Left lung (tissue), 4 donors: ENCODE measurements at regions not wholly inside any gene's neighbourhood (a gene's known extent, or its start where the extent isn't known, plus 50 kb on each side); places are given as distances from the start of the nearest gene placed in this dataset.

ENCODE experiments used
- ATAC-seq: fragments of 200-7000 bp; cut with Tn5 transposase; one replicate; pipeline ENCODE4 v1.9.1; 2020; ENCODE audit warnings: moderate library complexity
- DNase-seq, 4 donors: peaks; one replicate each; pipeline ENCODE4 v3.0.0-alpha.2; 2013 to 2020
- H3K27ac ChIP-seq, 2 donors: fragments of 200-600 bp; sonication (generic) in 1 of 2; one replicate each; pipeline versions ENCODE4 v1.5.0 to v1.8.0; 2020 to 2021
- H3K27me3 ChIP-seq, 2 donors: fragments of 200-600 bp; sonication (generic) in 1 of 2; one replicate each; pipeline versions ENCODE4 v1.5.0 to v1.8.0; 2020 to 2021
- H3K36me3 ChIP-seq, 2 donors: fragments of 200-600 bp; sonication (generic) in 1 of 2; one replicate each; pipeline versions ENCODE4 v1.5.0 to v1.8.0; 2020 to 2021
- H3K4me1 ChIP-seq, 2 donors: fragments of 200-600 bp; one replicate each; pipeline ENCODE4 v1.8.0; 2021
- H3K4me3 ChIP-seq, 2 donors: fragments of 200-600 bp; sonication (generic) in 1 of 2; one replicate each; pipeline versions ENCODE4 v1.5.0 to v1.8.0; 2020 to 2021; ENCODE audit warnings: mild to moderate bottlenecking in 1 of 2
- H3K9me3 ChIP-seq, 2 donors: fragments of 200-600 bp; sonication (generic) in 1 of 2; one replicate each; pipeline versions ENCODE4 v1.5.0 to v1.8.0; 2020 to 2021
- intact Hi-C, 2 donors: fragments of 100-400 bp; cut with DNase I; formaldehyde crosslinking; loops; one replicate each; pipeline versions ENCODE4 v1.11.2 to v1.14.2; 2022
- TF ChIP-seq, protein P1 (sequence below), 2 donors: fragments of 200-600 bp; sonication (generic) in 1 of 2; IDR thresholded peaks; one replicate each; pipeline versions ENCODE4 v1.5.0 to v1.8.0; 2021; ENCODE audit warnings: antibody characterized with exemption in 2 of 2
- donor health status: DM: no; HTN: yes; CAD: no.
- donor health status: DM: no; HTN: no; CAD: no.

DNA sequence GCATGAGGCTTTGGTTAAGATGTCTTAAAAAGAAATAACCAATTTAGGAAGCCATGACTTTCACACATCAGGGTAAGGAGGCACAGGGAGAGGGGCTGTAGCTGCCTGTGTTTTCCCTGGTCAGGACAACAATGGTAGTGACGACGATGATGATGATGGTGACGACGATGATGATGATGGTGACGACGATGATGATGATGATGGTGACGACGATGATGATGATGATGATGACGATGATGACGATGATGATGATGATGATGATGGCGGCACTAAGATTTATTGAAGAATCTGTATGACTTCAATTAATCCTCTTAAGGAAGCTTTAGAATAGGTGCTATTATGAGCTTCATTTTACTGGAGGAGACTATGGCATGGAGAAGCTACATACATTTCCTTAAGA lies 284.1 kb upstream of the TNRC6C start:
- Histone ChIP-seq H3K4me1 (no peaks in the 10 kb centered on the region), H3K4me3 (no peak overlapping the region), H3K27me3 (peaks cover 0 to 44% of the 10 kb centered on the region in 2 donors), H3K9me3 (peaks cover 0 to under 1% of the 10 kb centered on the region in 2 donors), H3K27ac (no peak overlapping the region), H3K36me3 (no peaks in the 10 kb centered on the region)
- no peak for DNase-seq
- TF ChIP-seq, protein P1, sequence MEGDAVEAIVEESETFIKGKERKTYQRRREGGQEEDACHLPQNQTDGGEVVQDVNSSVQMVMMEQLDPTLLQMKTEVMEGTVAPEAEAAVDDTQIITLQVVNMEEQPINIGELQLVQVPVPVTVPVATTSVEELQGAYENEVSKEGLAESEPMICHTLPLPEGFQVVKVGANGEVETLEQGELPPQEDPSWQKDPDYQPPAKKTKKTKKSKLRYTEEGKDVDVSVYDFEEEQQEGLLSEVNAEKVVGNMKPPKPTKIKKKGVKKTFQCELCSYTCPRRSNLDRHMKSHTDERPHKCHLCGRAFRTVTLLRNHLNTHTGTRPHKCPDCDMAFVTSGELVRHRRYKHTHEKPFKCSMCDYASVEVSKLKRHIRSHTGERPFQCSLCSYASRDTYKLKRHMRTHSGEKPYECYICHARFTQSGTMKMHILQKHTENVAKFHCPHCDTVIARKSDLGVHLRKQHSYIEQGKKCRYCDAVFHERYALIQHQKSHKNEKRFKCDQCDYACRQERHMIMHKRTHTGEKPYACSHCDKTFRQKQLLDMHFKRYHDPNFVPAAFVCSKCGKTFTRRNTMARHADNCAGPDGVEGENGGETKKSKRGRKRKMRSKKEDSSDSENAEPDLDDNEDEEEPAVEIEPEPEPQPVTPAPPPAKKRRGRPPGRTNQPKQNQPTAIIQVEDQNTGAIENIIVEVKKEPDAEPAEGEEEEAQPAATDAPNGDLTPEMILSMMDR (IDR thresholded peaks at IDR 0.05) = no peak
- intact Hi-C loops = no loop called here
- ATAC-seq = no peak

- H3K4me3 ChIP-seq = no peak overlapping the region
- ATAC-seq = no peak
- intact Hi-C loops = no loop called here
- peaks cover 0 to 50% of the 10 kb centered on the region in 2 donors for H3K27me3 ChIP-seq
- TF ChIP-seq, protein P1 (IDR thresholded peaks at IDR 0.05) = no peak
- no peak for DNase-seq
- no peaks in the 10 kb centered on the region for H3K4me1 ChIP-seq
- H3K27ac ChIP-seq = no peak overlapping the region
- H3K9me3 ChIP-seq = no peaks in the 10 kb centered on the region
- H3K36me3 ChIP-seq = no peaks in the 10 kb centered on the region
Observed at GRCh38 chr17:77675411-77675810, 283.1 kb upstream of the TNRC6C start.

GRCh38 chr17:77675816-77676215 lies 282.7 kb upstream of the TNRC6C start:
- intact Hi-C loops = no loop called here
- H3K27me3 ChIP-seq = peaks cover 0 to 50% of the 10 kb centered on the region in 2 donors
- H3K4me1 ChIP-seq = no peaks in the 10 kb centered on the region
- H3K4me3 ChIP-seq = no peak overlapping the region
- no peak for ATAC-seq
- DNase-seq = no peak
- H3K27ac ChIP-seq = no peak overlapping the region
- TF ChIP-seq, protein P1 (IDR thresholded peaks at IDR 0.05) = no peak
- no peaks in the 10 kb centered on the region for H3K36me3 ChIP-seq
- H3K9me3 ChIP-seq = no peaks in the 10 kb centered on the region

DNA sequence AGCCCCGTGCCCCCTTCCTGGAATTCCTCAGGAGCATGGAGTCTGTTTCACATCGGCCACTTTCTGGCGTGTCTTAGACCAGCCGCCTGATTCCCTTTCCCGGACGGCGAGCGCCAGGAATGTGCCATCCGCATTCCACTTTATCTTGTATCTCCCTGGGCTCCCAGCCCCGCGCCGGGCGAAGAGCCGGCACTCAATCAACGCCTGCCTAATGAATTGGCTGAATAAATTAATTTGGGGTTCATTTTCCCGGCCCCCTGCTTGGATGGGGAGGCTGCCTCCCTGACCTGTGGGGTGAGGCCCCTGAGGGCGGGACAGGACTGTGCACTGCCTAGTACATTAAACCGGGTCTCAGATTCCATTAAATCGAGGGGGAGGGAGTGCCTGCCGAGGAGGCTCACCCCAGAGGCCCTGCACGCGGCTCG lies 282.3 kb upstream of the TNRC6C start:
- intact Hi-C loops = no loop called here
- Histone ChIP-seq H3K9me3 (no peaks in the 10 kb centered on the region), H3K27me3 (peaks cover 0 to 50% of the 10 kb centered on the region in 2 donors), H3K27ac (no peak overlapping the region), H3K4me1 (no peaks in the 10 kb centered on the region), H3K36me3 (no peaks in the 10 kb centered on the region), H3K4me3 (no peak overlapping the region)
- DNase-seq = no peak
- TF ChIP-seq, protein P1 (IDR thresholded peaks at IDR 0.05) = no peak
- no peak for ATAC-seq

- H3K27ac ChIP-seq = no peak overlapping the region
- H3K9me3 ChIP-seq = no peaks in the 10 kb centered on the region
- peaks cover 0 to 50% of the 10 kb centered on the region in 2 donors for H3K27me3 ChIP-seq
- H3K36me3 ChIP-seq = no peaks in the 10 kb centered on the region
- no peaks in the 10 kb centered on the region for H3K4me1 ChIP-seq
- TF ChIP-seq, protein P1 (IDR thresholded peaks at IDR 0.05) = no peak
- no peak for DNase-seq
- no peak for ATAC-seq
- intact Hi-C loops = no loop called here
- no peak overlapping the region for H3K4me3 ChIP-seq
Observed at GRCh38 chr17:77677211-77677610, 281.3 kb upstream of the TNRC6C start.
